CD14-positive monocyte (primary cell): ENCODE measurements at regions not wholly inside any gene's neighbourhood (a gene's known extent, or its start where the extent isn't known, plus 50 kb on each side); places are given as distances from the start of the nearest gene placed in this dataset.

Experiments used
- DNase-seq, 3 donors: peaks; one replicate each; pipeline ENCODE4 v3.0.0-alpha.2; 2011 to 2022
- H2AFZ ChIP-seq: 2 replicates; pipeline ENCODE4 v1.6.0; 2012; ENCODE audit warnings: mild to moderate bottlenecking, low read depth, low read length, inconsistent platforms; ENCODE audit not compliant: insufficient read depth, poor library complexity, severe bottlenecking
- H3K27ac ChIP-seq, 2 donors: 1 replicate in 1 of 2; 2 replicates in 1 of 2; pipeline ENCODE4 v1.5.1; 2012 to 2013; ENCODE audit warnings: low read length in 2 of 2, control low read depth in 1 of 2, inconsistent platforms in 1 of 2, low read depth in 1 of 2, mild to moderate bottlenecking in 1 of 2
- H3K27me3 ChIP-seq, 2 donors: one replicate each; pipeline versions ENCODE4 v1.6.0 to v1.6.1; 2011 to 2013; ENCODE audit warnings: low read length in 2 of 2; ENCODE audit not compliant: control insufficient read depth in 2 of 2, insufficient read depth in 2 of 2
- H3K36me3 ChIP-seq, 2 donors: replicated peaks in 1 of 2; 1 replicate in 1 of 2; 2 replicates in 1 of 2; pipeline versions ENCODE4 v1.5.1 to v1.6.1; 2012 to 2013; ENCODE audit warnings: low read length in 2 of 2, control low read depth in 1 of 2, inconsistent platforms in 1 of 2, mild to moderate bottlenecking in 1 of 2; ENCODE audit not compliant: insufficient read depth in 2 of 2, control insufficient read depth in 1 of 2
- H3K4me1 ChIP-seq, 2 donors: 1 replicate in 1 of 2; 2 replicates in 1 of 2; pipeline versions ENCODE4 v1.5.1 to v1.6.1; 2012 to 2013; ENCODE audit warnings: low read length in 2 of 2, control low read depth in 1 of 2, inconsistent platforms in 1 of 2, mild to moderate bottlenecking in 1 of 2, moderate library complexity in 1 of 2; ENCODE audit not compliant: insufficient read depth in 2 of 2, control insufficient read depth in 1 of 2
- H3K4me2 ChIP-seq: replicated peaks from 2 replicates; pipeline ENCODE3; 2012; ENCODE audit warnings: low read length, moderate library complexity, mild to moderate bottlenecking; ENCODE audit not compliant: poor library complexity, severe bottlenecking; ENCODE audit errors: extremely low read depth
- H3K4me3 ChIP-seq, 3 experiments: fragments of 200-600 bp in 1 of 3; sonication (generic) in 1 of 3; replicated peaks in 1 of 3; 1 replicate in 2 of 3; 2 replicates in 1 of 3; pipeline ENCODE4 v1.5.1; 2011 to 2013; ENCODE audit warnings: low read length in 3 of 3, mild to moderate bottlenecking in 3 of 3, control low read depth in 2 of 3, low read depth in 2 of 3, inconsistent platforms in 1 of 3, moderate library complexity in 1 of 3
- H3K79me2 ChIP-seq: 2 replicates; pipeline ENCODE4 v1.6.0; 2012; ENCODE audit warnings: mild to moderate bottlenecking, control low read depth, inconsistent platforms, low read length, moderate library complexity; ENCODE audit not compliant: insufficient read depth
- H3K9ac ChIP-seq: 2 replicates; pipeline ENCODE4 v1.6.0; 2017; ENCODE audit warnings: low read length, mild to moderate bottlenecking; ENCODE audit not compliant: insufficient read depth, poor library complexity, severe bottlenecking
- H3K9me3 ChIP-seq, 2 donors: replicated peaks in 1 of 2; 1 replicate in 1 of 2; 2 replicates in 1 of 2; pipeline versions ENCODE4 v1.5.1 to v1.6.1; 2012 to 2013; ENCODE audit warnings: low read length in 2 of 2, control low read depth in 1 of 2; ENCODE audit not compliant: control insufficient read depth in 1 of 2, insufficient read depth in 1 of 2
- H4K20me1 ChIP-seq: 2 replicates; pipeline ENCODE4 v1.6.0; 2012; ENCODE audit warnings: mild to moderate bottlenecking, low read length, control low read depth, moderate library complexity; ENCODE audit not compliant: insufficient read depth
- H3K27ac Mint-ChIP-seq, 7 donors: one replicate each; pipeline ENCODE4 v1.8.0; 2020; ENCODE audit warnings: mild to moderate bottlenecking in 7 of 7, mixed read lengths in 7 of 7, moderate library complexity in 6 of 7, inconsistent platforms in 2 of 7
- H3K27me3 Mint-ChIP-seq, 3 donors: one replicate each; pipeline ENCODE4 v1.8.0; 2021 to 2022; ENCODE audit warnings: low read depth in 3 of 3, mild to moderate bottlenecking in 3 of 3, mixed read lengths in 3 of 3, moderate library complexity in 3 of 3, inconsistent platforms in 1 of 3
- H3K36me3 Mint-ChIP-seq, 2 donors: one replicate each; pipeline ENCODE4 v1.8.0; 2020; ENCODE audit warnings: mixed read lengths in 2 of 2, inconsistent platforms in 1 of 2, mild to moderate bottlenecking in 1 of 2
- H3K4me1 Mint-ChIP-seq: one replicate; pipeline ENCODE4 v1.8.0; 2020; ENCODE audit warnings: mild to moderate bottlenecking, mixed read lengths
- H3K4me3 Mint-ChIP-seq, 2 donors: one replicate each; pipeline ENCODE4 v1.8.0; 2020; ENCODE audit warnings: mild to moderate bottlenecking in 2 of 2, mixed read lengths in 2 of 2, moderate library complexity in 1 of 2
- H3K9me3 Mint-ChIP-seq, 7 donors: one replicate each; pipeline ENCODE4 v1.8.0; 2020 to 2022; ENCODE audit warnings: mixed read lengths in 7 of 7, mild to moderate bottlenecking in 6 of 7, moderate library complexity in 6 of 7, inconsistent platforms in 2 of 7
- CTCF ChIP-seq: fragments of 200-600 bp; IDR thresholded peaks from one replicate; pipeline ENCODE4 v1.8.0; 2022; ENCODE audit warnings: antibody characterized with exemption, mild to moderate bottlenecking
- WGBS: methylation state at CpG from one replicate; pipeline ENCODE4 v1.1.5; 2013; ENCODE audit warnings: missing lambda C conversion rate; ENCODE audit not compliant: insufficient coverage; 5-methylcytosine and 5-hydroxymethylcytosine counted together
- intact Hi-C, 2 donors: fragments of 100-400 bp; cut with micrococcal nuclease; formaldehyde crosslinking; loops; one replicate each; pipeline versions ENCODE4 v1.15.0 to v1.15.1; 2023

GRCh38 chr13:93066187-93066586 is 160.4 kb upstream of the GPC6 start:
- WGBS, result 68% methylated on average over 2 of the region's 4 CpGs

GRCh38 chr13:93079294-93079693 is 147.3 kb upstream of the GPC6 start:
- no peaks in the 10 kb centered on the region for H3K4me1 ChIP-seq
- H3K4me3 ChIP-seq, result no peak overlapping the region
- H3K36me3 Mint-ChIP-seq, result no peaks in the 10 kb centered on the region
- no CpG with 5 or more reads among the region's 1 CpG for WGBS
- H3K27me3 Mint-ChIP-seq, result no peaks in the 10 kb centered on the region
- no peak overlapping the region for H3K27ac ChIP-seq
- H4K20me1 ChIP-seq, result no peaks in the 10 kb centered on the region
- H2AFZ ChIP-seq, result no peak overlapping the region
- intact Hi-C loops, result no loop called here
- DNase-seq, result no peak
- H3K4me1 Mint-ChIP-seq, result no peaks in the 10 kb centered on the region
- H3K79me2 ChIP-seq, result no peaks in the 10 kb centered on the region
- H3K9me3 Mint-ChIP-seq, result peaks cover 0 to 6% (median 0%) of the 10 kb centered on the region in 7 donors
- H3K4me3 Mint-ChIP-seq, result no peak overlapping the region
- TF ChIP-seq CTCF, result no peak
- no peaks in the 10 kb centered on the region for H3K9me3 ChIP-seq
- no peak overlapping the region for H3K9ac ChIP-seq
- H3K27ac Mint-ChIP-seq, result no peak overlapping the region
- no peak overlapping the region for H3K4me2 ChIP-seq
- H3K27me3 ChIP-seq, result no peaks in the 10 kb centered on the region
- no peaks in the 10 kb centered on the region for H3K36me3 ChIP-seq

More at GRCh38 chr13:93066187-93066586, 160.4 kb upstream of the GPC6 start:
- TF ChIP-seq CTCF, result no peak
- intact Hi-C loops, result no loop called here
- H4K20me1 ChIP-seq, result no peaks in the 10 kb centered on the region
- H2AFZ ChIP-seq, result no peak overlapping the region
- Mint-ChIP-seq H3K4me3 (no peak overlapping the region), H3K27ac (no peak overlapping the region), H3K27me3 (no peaks in the 10 kb centered on the region), H3K4me1 (no peaks in the 10 kb centered on the region), H3K36me3 (no peaks in the 10 kb centered on the region), H3K9me3 (peaks cover 0 to 5% (median 3%) of the 10 kb centered on the region in 7 donors)
- H3K79me2 ChIP-seq, result no peaks in the 10 kb centered on the region
- no peaks in the 10 kb centered on the region for H3K4me1 ChIP-seq
- H3K27me3 ChIP-seq, result no peaks in the 10 kb centered on the region
- H3K36me3 ChIP-seq, result no peaks in the 10 kb centered on the region
- no peak overlapping the region for H3K4me3 ChIP-seq
- H3K9ac ChIP-seq, result no peak overlapping the region
- no peak for DNase-seq
- no peak overlapping the region for H3K27ac ChIP-seq
- H3K9me3 ChIP-seq, result peaks cover 0 to 4% of the 10 kb centered on the region in 2 donors
- no peak overlapping the region for H3K4me2 ChIP-seq
